HAP-1 (cell line): ENCODE measurements at regions not wholly inside any gene's neighbourhood (a gene's known extent, or its start where the extent isn't known, plus 50 kb on each side); places are given as distances from the start of the nearest gene placed in this dataset.
"Not testable (repeated sequence)": the region's sequence is repeated elsewhere in the genome, so short reads cannot be mapped to it uniquely, and the experiment has no call there.

Experiments
- DNase-seq, 2 experiments: peaks; one replicate each; pipeline ENCODE4 v3.0.0-alpha.2; 2016 to 2020; ENCODE audit warnings: low spot score in 2 of 2
- H3K27me3 ChIP-seq: fragments of 250-450 bp; sonication (Bioruptor Pico); 2 replicates; pipeline ENCODE4 v1.5.1; 2020; ENCODE audit warnings: low read depth, mild to moderate bottlenecking, moderate library complexity
- H3K36me3 ChIP-seq: fragments of 250-450 bp; sonication (Bioruptor Pico); replicated peaks from 2 replicates; pipeline ENCODE4 v1.5.1; 2020; ENCODE audit warnings: mild to moderate bottlenecking
- H3K4me1 ChIP-seq: fragments of 250-450 bp; sonication (Bioruptor Pico); 2 replicates; pipeline ENCODE4 v1.5.1; 2020; ENCODE audit warnings: mild to moderate bottlenecking
- H3K4me3 ChIP-seq: fragments of 250-450 bp; sonication (Bioruptor Pico); 2 replicates; pipeline ENCODE4 v1.5.1; 2020; ENCODE audit warnings: mild to moderate bottlenecking, moderate library complexity
- H3K9me3 ChIP-seq: fragments of 250-450 bp; sonication (Bioruptor Pico); 2 replicates; pipeline ENCODE4 v1.5.1; 2020; ENCODE audit warnings: mild to moderate bottlenecking, moderate library complexity
- in situ Hi-C: fragments of 300-500 bp; cut with MboI; formaldehyde crosslinking; loops from 3 replicates; pipeline ENCODE4 v1.14.3; 2020; ENCODE audit warnings: low sequenced_read_pairs, inconsistent platforms, mixed read lengths

GRCh38 chr21:33136847-33137502 is 67.0 kb downstream of the OLIG1 start:
- in situ Hi-C loops = loop anchor here (10.0 kb wide), 1 partner anchor 202 kb away; no protein-coding TSS in a partner anchor
- Histone ChIP-seq H3K27me3 (no peaks in the 10 kb centered on the region; the same call in 1 of the 2 replicates), H3K36me3 (no peaks in the 10 kb centered on the region), H3K4me1 (no peaks in the 10 kb centered on the region), H3K9me3 (no peaks in the 10 kb centered on the region), H3K4me3 (no peak overlapping the region)
- DNase-seq = no peak

- Histone ChIP-seq H3K27me3 (no peaks in the 10 kb centered on the region; the same call in 1 of the 2 replicates), H3K4me1 (no peaks in the 10 kb centered on the region), H3K4me3 (no peak overlapping the region), H3K36me3 (no peaks in the 10 kb centered on the region), H3K9me3 (no peaks in the 10 kb centered on the region; the same call in 1 of the 2 replicates)
- in situ Hi-C loops = loop anchor here (10.0 kb wide), 1 partner anchor 204 kb away; no protein-coding TSS in a partner anchor
- DNase-seq = no peak
Observed at GRCh38 chr21:33139084-33139483, 69.1 kb downstream of the OLIG1 start.

- DNase-seq = no peak
- in situ Hi-C loops = loop anchor here (10.0 kb wide), 1 partner anchor 65 kb away; no protein-coding TSS in a partner anchor
- no peaks in the 10 kb centered on the region for H3K36me3 ChIP-seq
- no peaks in the 10 kb centered on the region; the same call in 1 of the 2 replicates for H3K9me3 ChIP-seq
- H3K27me3 ChIP-seq = no peaks in the 10 kb centered on the region; the same call in 1 of the 2 replicates
- H3K4me1 ChIP-seq = no peaks in the 10 kb centered on the region
- no peak overlapping the region for H3K4me3 ChIP-seq
Observed at GRCh38 chr21:33140288-33140687, 70.3 kb downstream of the OLIG1 start.

- Histone ChIP-seq H3K9me3 (no peaks in the 10 kb centered on the region; the same call in 1 of the 2 replicates), H3K36me3 (no peaks in the 10 kb centered on the region), H3K27me3 (0 out of 2 replicates have a peak, but pooled peaks cover 3% of the 10 kb centered on the region), H3K4me3 (no peak overlapping the region), H3K4me1 (no peaks in the 10 kb centered on the region)
- no peak for DNase-seq
- in situ Hi-C loops = loop anchor here (10.0 kb wide), 1 partner anchor 58 kb away; no protein-coding TSS in a partner anchor
Observed at GRCh38 chr21:33146467-33146866, 76.5 kb downstream of the OLIG1 start.

- DNase-seq = no peak
- in situ Hi-C loops = loop anchor here (10.0 kb wide), 1 partner anchor 56 kb away; no protein-coding TSS in a partner anchor
- 0 out of 2 replicates have a peak, but pooled peaks cover 3% of the 10 kb centered on the region for H3K27me3 ChIP-seq
- H3K4me1 ChIP-seq = no peaks in the 10 kb centered on the region
- no peaks in the 10 kb centered on the region for H3K36me3 ChIP-seq
- no peaks in the 10 kb centered on the region for H3K9me3 ChIP-seq
- H3K4me3 ChIP-seq = no peak overlapping the region
Observed at GRCh38 chr21:33149181-33149580, 79.2 kb downstream of the OLIG1 start.

GRCh38 chr21:33150968-33151367 is 78.8 kb upstream of the IFNAR2 start:
- H3K4me3 ChIP-seq, DNase-seq, H3K4me1 ChIP-seq, H3K9me3 ChIP-seq, in situ Hi-C loops, H3K36me3 ChIP-seq, H3K27me3 ChIP-seq: not testable (repeated sequence)

GRCh38 chr21:33151941-33152731 is 77.6 kb upstream of the IFNAR2 start:
- Histone ChIP-seq H3K4me3 (no peak overlapping the region), H3K4me1 (no peaks in the 10 kb centered on the region), H3K36me3 (no peaks in the 10 kb centered on the region), H3K9me3 (no peaks in the 10 kb centered on the region), H3K27me3 (no peaks in the 10 kb centered on the region; the same call in 1 of the 2 replicates)
- in situ Hi-C loops = no loop called here
- DNase-seq = no peak

- H3K4me1 ChIP-seq = no peaks in the 10 kb centered on the region
- in situ Hi-C loops = no loop called here
Observed at GRCh38 chr21:33152732-33153130, 77.0 kb upstream of the IFNAR2 start.

GRCh38 chr21:33155005-33155404 is 74.7 kb upstream of the IFNAR2 start:
- Histone ChIP-seq H3K4me3 (no peak overlapping the region), H3K36me3 (no peaks in the 10 kb centered on the region), H3K9me3 (no peaks in the 10 kb centered on the region), H3K4me1 (no peaks in the 10 kb centered on the region), H3K27me3 (peaks cover 3% of the 10 kb centered on the region; the same call in 1 of the 2 replicates)
- in situ Hi-C loops = no loop called here
- DNase-seq = no peak

More at GRCh38 chr21:33152732-33153130, 77.0 kb upstream of the IFNAR2 start:
- Histone ChIP-seq H3K36me3 (no peaks in the 10 kb centered on the region), H3K4me3 (no peak overlapping the region), H3K27me3 (no peaks in the 10 kb centered on the region; the same call in 1 of the 2 replicates), H3K9me3 (no peaks in the 10 kb centered on the region)
- no peak for DNase-seq

GRCh38 chr21:33155422-33155821 is 74.3 kb upstream of the IFNAR2 start:
- Histone ChIP-seq H3K4me1 (no peaks in the 10 kb centered on the region), H3K9me3 (no peaks in the 10 kb centered on the region), H3K27me3 (peaks cover 6% of the 10 kb centered on the region; the same call in 1 of the 2 replicates), H3K36me3 (no peaks in the 10 kb centered on the region), H3K4me3 (no peak overlapping the region)
- in situ Hi-C loops = no loop called here
- no peak for DNase-seq

- no peaks in the 10 kb centered on the region for H3K4me1 ChIP-seq
- DNase-seq = peak in 1 of 2 experiments; percentile 15
- in situ Hi-C loops = no loop called here
- H3K4me3 ChIP-seq = no peak overlapping the region
- H3K36me3 ChIP-seq = no peaks in the 10 kb centered on the region
- H3K27me3 ChIP-seq = peaks cover 14% of the 10 kb centered on the region; the same call in 1 of the 2 replicates
- no peaks in the 10 kb centered on the region for H3K9me3 ChIP-seq
Observed at GRCh38 chr21:33157303-33157702, 72.4 kb upstream of the IFNAR2 start.

- peaks cover 16% of the 10 kb centered on the region; the same call in 1 of the 2 replicates for H3K27me3 ChIP-seq
- in situ Hi-C loops = no loop called here
- H3K36me3 ChIP-seq = no peaks in the 10 kb centered on the region
- H3K9me3 ChIP-seq = no peaks in the 10 kb centered on the region
- H3K4me1 ChIP-seq = no peaks in the 10 kb centered on the region
- no peak overlapping the region for H3K4me3 ChIP-seq
- DNase-seq = no peak
Observed at GRCh38 chr21:33158654-33159053, 71.1 kb upstream of the IFNAR2 start.

- peaks cover 16% of the 10 kb centered on the region; the same call in 1 of the 2 replicates for H3K27me3 ChIP-seq
- DNase-seq = no peak
- in situ Hi-C loops = no loop called here
Observed at GRCh38 chr21:33162436-33162951, 67.2 kb upstream of the IFNAR2 start.

More at GRCh38 chr21:33162436-33162951, 67.2 kb upstream of the IFNAR2 start:
- H3K9me3 ChIP-seq = no peaks in the 10 kb centered on the region
- no peak overlapping the region for H3K4me3 ChIP-seq
- no peaks in the 10 kb centered on the region for H3K4me1 ChIP-seq
- H3K36me3 ChIP-seq = no peaks in the 10 kb centered on the region
